SK-N-SH treated with all-trans-retinoic acid at 6 μM for 48 hours (cell line): ENCODE measurements at regions not wholly inside any gene's neighbourhood (a gene's known extent, or its start where the extent isn't known, plus 50 kb on each side); places are given as distances from the start of the nearest gene placed in this dataset.

Source experiments
- ATAC-seq: fragments of 200-7000 bp; cut with Tn5 transposase; 3 replicates; pipeline ENCODE4 v1.9.1; 2020; ENCODE audit warnings: mild to moderate bottlenecking, moderate library complexity
- ARNTL ChIP-seq: fragments of 450-650 bp; formaldehyde crosslinking; IDR thresholded peaks from 2 replicates; pipeline ENCODE4 v1.5.0; 2020; ENCODE audit warnings: low read depth, mild to moderate bottlenecking, moderate library complexity, borderline replicate concordance
- BACH2 ChIP-seq: fragments of 250-450 bp; sonication (Bioruptor Pico); IDR thresholded peaks from 2 replicates; pipeline ENCODE4 v1.9.0; 2021; ENCODE audit warnings: mild to moderate bottlenecking, borderline replicate concordance
- CREB5 ChIP-seq: fragments of 250-450 bp; sonication (Bioruptor Pico); IDR thresholded peaks from 2 replicates; pipeline ENCODE4 v1.5.1; 2020; ENCODE audit warnings: low read depth, mild to moderate bottlenecking, moderate library complexity
- CSDC2 ChIP-seq: fragments of 250-450 bp; sonication (Bioruptor Pico); IDR thresholded peaks from 2 replicates; pipeline ENCODE4 v1.5.0; 2020; ENCODE audit warnings: mild to moderate bottlenecking, moderate library complexity
- CSRNP3 ChIP-seq: fragments of 250-450 bp; sonication (Bioruptor Pico); IDR thresholded peaks from 2 replicates; pipeline ENCODE4 v1.5.1; 2021; ENCODE audit warnings: mild to moderate bottlenecking, moderate library complexity
- ESRRG ChIP-seq: fragments of 250-450 bp; sonication (Bioruptor Pico); IDR thresholded peaks from 2 replicates; pipeline ENCODE4 v1.6.1; 2021; ENCODE audit warnings: mild to moderate bottlenecking
- GLIS3 ChIP-seq: fragments of 250-450 bp; sonication (Bioruptor Pico); IDR thresholded peaks from 2 replicates; pipeline ENCODE4 v1.5.0; 2020; ENCODE audit warnings: mild to moderate bottlenecking, moderate library complexity
- OSR1 ChIP-seq: fragments of 250-450 bp; sonication (Bioruptor Pico); IDR thresholded peaks from 2 replicates; pipeline ENCODE4 v1.8.0; 2022; ENCODE audit warnings: moderate library complexity, mild to moderate bottlenecking, inconsistent platforms
- PATZ1 ChIP-seq: fragments of 250-450 bp; sonication (Bioruptor Pico); IDR thresholded peaks from 2 replicates; pipeline ENCODE4 v1.8.0; 2020; ENCODE audit warnings: mild to moderate bottlenecking, moderate library complexity, borderline replicate concordance
- POU6F1 ChIP-seq: fragments of 250-450 bp; sonication (Bioruptor Pico); IDR thresholded peaks from 2 replicates; pipeline ENCODE4 v1.8.0; 2021; ENCODE audit warnings: low read depth, mild to moderate bottlenecking, moderate library complexity, borderline replicate concordance
- PPARA ChIP-seq: fragments of 250-450 bp; sonication (Bioruptor Pico); IDR thresholded peaks from 2 replicates; pipeline ENCODE4 v1.5.0; 2020; ENCODE audit warnings: mild to moderate bottlenecking, borderline replicate concordance
- RARB ChIP-seq: fragments of 250-450 bp; sonication (Bioruptor Pico); IDR thresholded peaks from 2 replicates; pipeline ENCODE4 v1.8.0; 2021; ENCODE audit warnings: mild to moderate bottlenecking, moderate library complexity
- SNAI2 ChIP-seq: fragments of 250-450 bp; sonication (Bioruptor Pico); IDR thresholded peaks from 2 replicates; pipeline ENCODE4 v1.5.0; 2020; ENCODE audit warnings: mild to moderate bottlenecking, moderate library complexity
- TSHZ2 ChIP-seq: fragments of 250-450 bp; sonication (Bioruptor Pico); IDR thresholded peaks from 2 replicates; pipeline ENCODE4 v1.5.0; 2020; ENCODE audit warnings: mild to moderate bottlenecking, moderate library complexity
- ZC3H10 ChIP-seq: fragments of 250-450 bp; sonication (Bioruptor Pico); IDR thresholded peaks from 2 replicates; pipeline ENCODE4 v1.5.1; 2021; ENCODE audit warnings: mild to moderate bottlenecking, moderate library complexity
- ZFP3 ChIP-seq: fragments of 250-450 bp; sonication (Bioruptor Pico); IDR thresholded peaks from 2 replicates; pipeline ENCODE4 v1.5.0; 2020; ENCODE audit warnings: mild to moderate bottlenecking, moderate library complexity
- ZFP30 ChIP-seq: fragments of 450-650 bp; formaldehyde crosslinking; IDR thresholded peaks from 2 replicates; pipeline ENCODE4 v1.5.0; 2022; ENCODE audit warnings: mild to moderate bottlenecking, moderate library complexity
- ZNF565 ChIP-seq: fragments of 450-650 bp; formaldehyde crosslinking; conservative IDR thresholded peaks from 2 replicates; pipeline ENCODE4 v1.5.0; 2020; ENCODE audit warnings: low read depth, mild to moderate bottlenecking, moderate library complexity
- ZNF70 ChIP-seq: fragments of 450-650 bp; formaldehyde crosslinking; IDR thresholded peaks from 2 replicates; pipeline ENCODE4 v1.5.0; 2020; ENCODE audit warnings: mild to moderate bottlenecking, moderate library complexity
- ZNF8 ChIP-seq: fragments of 450-650 bp; formaldehyde crosslinking; IDR thresholded peaks from 2 replicates; pipeline ENCODE4 v1.5.0; 2020; ENCODE audit warnings: mild to moderate bottlenecking, moderate library complexity

- no peak for ATAC-seq
- TF ChIP-seq ESRRG (CRISPR knock-in tag) (no peak), TSHZ2 (CRISPR knock-in tag) (no peak)
- TF ChIP-seq, all 23 proteins: peak for 0
Observed at GRCh38 chr3:107947203-107947602, 143.6 kb downstream of the CD47 start.

GRCh38 chr3:107946700-107947099 lies 144.1 kb downstream of the CD47 start:
- ATAC-seq, result no peak
- TF ChIP-seq ZNF565 (CRISPR knock-in tag), result no peak
- no peak for TF ChIP-seq POU6F1 (CRISPR knock-in tag)
- TF ChIP-seq BACH2 (CRISPR knock-in tag), result no peak
- no peak for TF ChIP-seq TSHZ2 (CRISPR knock-in tag)
- no peak for TF ChIP-seq CSDC2 (CRISPR knock-in tag)
- no peak for TF ChIP-seq ESRRG (CRISPR knock-in tag)
- no peak for TF ChIP-seq OSR1 (CRISPR knock-in tag)
- no peak for TF ChIP-seq ZC3H10 (CRISPR knock-in tag)
- no peak for TF ChIP-seq ZNF8 (CRISPR knock-in tag)
- no peak for TF ChIP-seq PPARA
- no peak for TF ChIP-seq CSRNP3
- no peak for TF ChIP-seq GLIS3 (CRISPR knock-in tag)

- no peak for ATAC-seq
- TF ChIP-seq PATZ1 (CRISPR knock-in tag), result no peak
- no peak for TF ChIP-seq SNAI2 (CRISPR knock-in tag)
- TF ChIP-seq ZNF70 (CRISPR knock-in tag), result no peak
- TF ChIP-seq RARB (CRISPR knock-in tag), result no peak
- no peak for TF ChIP-seq CSDC2 (CRISPR knock-in tag)
- TF ChIP-seq ZFP3 (CRISPR knock-in tag), result no peak
- no peak for TF ChIP-seq BACH2 (CRISPR knock-in tag)
- TF ChIP-seq ZFP30 (CRISPR knock-in tag), result no peak
- TF ChIP-seq ARNTL, result no peak
- no peak for TF ChIP-seq ZNF565 (CRISPR knock-in tag)
- TF ChIP-seq POU6F1 (CRISPR knock-in tag), result no peak
- no peak for TF ChIP-seq CREB5 (CRISPR knock-in tag)
- no peak for TF ChIP-seq GLIS3 (CRISPR knock-in tag)
- no peak for TF ChIP-seq CSRNP3
- no peak for TF ChIP-seq ZNF8 (CRISPR knock-in tag)
Observed at GRCh38 chr3:107945417-107946094, 145.3 kb downstream of the CD47 start.
